Rectal smooth muscle tissue (tissue), 1 donor: ENCODE measurements at regions not wholly inside any gene's neighbourhood (a gene's known extent, or its start where the extent isn't known, plus 50 kb on each side); places are given as distances from the start of the nearest gene placed in this dataset.

ENCODE experiments used
- H3K27ac ChIP-seq: one replicate; pipeline ENCODE4 v1.7.0; 2013; ENCODE audit warnings: low read depth, low read length, inconsistent platforms
- H3K27me3 ChIP-seq: one replicate; pipeline ENCODE4 v1.7.0; 2013; ENCODE audit warnings: low read length; ENCODE audit not compliant: control insufficient read depth, insufficient read depth
- H3K36me3 ChIP-seq: one replicate; pipeline ENCODE4 v1.7.0; 2013; ENCODE audit warnings: low read length; ENCODE audit not compliant: control insufficient read depth, insufficient read depth
- H3K4me1 ChIP-seq: one replicate; pipeline ENCODE4 v1.7.0; 2013; ENCODE audit warnings: low read length; ENCODE audit not compliant: control insufficient read depth, insufficient read depth
- H3K4me3 ChIP-seq: one replicate; pipeline ENCODE4 v1.7.0; 2013; ENCODE audit warnings: low read length
- H3K9ac ChIP-seq: one replicate; pipeline ENCODE4 v1.7.0; 2013; ENCODE audit warnings: low read length

DNA sequence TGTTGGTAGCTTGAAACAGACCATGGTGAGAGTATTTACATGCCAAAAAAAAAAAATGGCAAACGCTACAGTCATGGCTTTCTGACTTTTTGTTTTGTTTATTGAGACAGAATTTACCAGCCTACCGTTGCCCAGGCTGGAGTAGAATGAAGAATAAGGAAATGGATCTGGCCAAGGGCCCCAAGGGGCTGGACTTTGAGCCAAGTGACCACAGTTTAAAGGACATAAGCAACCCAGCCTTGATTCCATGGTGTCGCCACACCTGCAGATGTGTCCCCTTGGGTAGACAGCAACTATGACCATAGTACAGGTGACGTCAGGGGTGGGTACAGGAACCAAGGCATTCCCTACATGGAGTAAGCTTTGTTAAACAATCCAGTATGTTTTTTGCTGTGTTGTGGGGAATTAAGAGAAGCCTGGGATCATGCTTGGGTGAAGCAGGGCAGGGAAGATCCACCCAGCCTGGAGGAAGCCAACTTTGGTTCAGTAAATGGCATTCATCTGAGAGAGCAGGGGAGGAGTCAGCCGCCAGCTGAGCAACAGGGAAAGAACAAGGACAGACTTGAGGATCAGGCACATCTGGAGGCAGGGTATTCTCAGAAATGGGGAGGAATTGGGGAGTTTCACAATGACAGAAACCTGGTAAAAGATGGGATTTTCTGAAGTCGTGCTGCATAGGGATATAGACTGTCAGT is 110.3 kb upstream of the SH3BP4 start:
- H3K9ac ChIP-seq, result no peak overlapping the region
- H3K36me3 ChIP-seq, result no peaks in the 10 kb centered on the region
- H3K4me3 ChIP-seq, result no peak overlapping the region
- peaks cover 5% of the 10 kb centered on the region for H3K4me1 ChIP-seq
- H3K27me3 ChIP-seq, result no peaks in the 10 kb centered on the region
- H3K27ac ChIP-seq, result no peak overlapping the region

DNA sequence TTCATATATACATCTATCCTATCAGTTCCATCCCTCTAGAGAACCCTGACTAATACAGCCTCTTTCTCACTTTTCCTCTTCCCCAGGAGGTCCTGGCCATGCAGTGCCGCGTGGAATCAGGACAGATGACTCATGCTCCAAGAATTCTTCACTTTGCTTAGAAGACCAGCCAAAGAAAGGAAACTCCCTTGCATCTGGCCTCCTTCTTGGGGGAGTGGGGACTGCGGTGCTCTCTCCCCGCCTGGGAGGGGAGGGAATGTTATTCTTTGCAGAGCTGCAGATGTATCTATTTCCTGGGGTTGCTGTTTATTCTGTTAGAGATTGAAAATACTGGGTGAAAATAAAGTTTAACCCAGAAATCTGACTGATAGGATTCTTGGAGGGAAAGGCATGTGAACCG is 111.5 kb upstream of the SH3BP4 start:
- H3K4me3 ChIP-seq, result no peak overlapping the region
- no peak overlapping the region for H3K27ac ChIP-seq
- no peaks in the 10 kb centered on the region for H3K36me3 ChIP-seq
- peaks cover 5% of the 10 kb centered on the region for H3K4me1 ChIP-seq
- H3K27me3 ChIP-seq, result no peaks in the 10 kb centered on the region
- no peak overlapping the region for H3K9ac ChIP-seq

DNA sequence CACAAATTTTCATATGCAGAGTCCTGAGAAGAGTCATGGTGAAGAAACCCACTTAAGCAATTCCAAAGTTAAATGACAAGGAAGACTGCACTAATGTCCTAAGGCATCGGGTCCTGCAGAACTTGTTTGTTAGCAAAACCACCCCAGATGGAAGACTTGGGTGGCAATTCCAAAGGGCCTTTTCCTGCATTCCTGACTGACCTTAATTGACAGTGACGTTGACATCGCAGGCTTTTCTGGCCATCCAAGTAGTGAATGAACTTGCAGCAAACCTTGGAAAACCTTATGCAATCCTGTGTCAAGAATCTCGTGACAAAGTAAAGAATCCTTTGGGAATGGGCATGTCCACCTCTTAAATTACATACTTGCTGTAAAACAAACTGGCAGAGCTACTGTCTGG is 112.5 kb upstream of the SH3BP4 start:
- H3K9ac ChIP-seq, result no peak overlapping the region
- no peaks in the 10 kb centered on the region for H3K27me3 ChIP-seq
- H3K4me3 ChIP-seq, result no peak overlapping the region
- H3K27ac ChIP-seq, result no peak overlapping the region
- no peaks in the 10 kb centered on the region for H3K36me3 ChIP-seq
- peaks cover 5% of the 10 kb centered on the region for H3K4me1 ChIP-seq

DNA sequence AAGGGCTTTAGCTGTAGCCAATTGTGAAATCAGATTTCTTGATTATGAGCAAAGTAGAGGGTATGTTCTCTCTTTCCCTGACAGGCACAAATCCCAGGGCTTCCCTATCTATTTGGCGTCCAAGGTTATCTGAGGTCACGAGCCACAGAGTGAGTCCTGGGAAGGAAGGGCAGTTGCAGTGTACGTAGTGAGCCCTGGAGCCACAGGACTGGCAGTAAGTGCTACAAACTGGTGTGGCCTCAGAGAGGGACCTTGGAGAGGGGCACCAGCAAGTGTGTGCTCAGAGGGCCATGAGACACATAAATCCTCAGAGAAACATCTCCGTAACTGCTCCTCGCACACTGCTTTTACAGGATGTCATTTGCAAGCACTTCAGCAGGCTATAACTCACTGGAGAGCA is 115.5 kb upstream of the SH3BP4 start:
- Histone ChIP-seq H3K9ac (no peak overlapping the region), H3K36me3 (no peaks in the 10 kb centered on the region), H3K4me1 (peaks cover 5% of the 10 kb centered on the region), H3K27me3 (no peaks in the 10 kb centered on the region), H3K4me3 (no peak overlapping the region), H3K27ac (no peak overlapping the region)

DNA sequence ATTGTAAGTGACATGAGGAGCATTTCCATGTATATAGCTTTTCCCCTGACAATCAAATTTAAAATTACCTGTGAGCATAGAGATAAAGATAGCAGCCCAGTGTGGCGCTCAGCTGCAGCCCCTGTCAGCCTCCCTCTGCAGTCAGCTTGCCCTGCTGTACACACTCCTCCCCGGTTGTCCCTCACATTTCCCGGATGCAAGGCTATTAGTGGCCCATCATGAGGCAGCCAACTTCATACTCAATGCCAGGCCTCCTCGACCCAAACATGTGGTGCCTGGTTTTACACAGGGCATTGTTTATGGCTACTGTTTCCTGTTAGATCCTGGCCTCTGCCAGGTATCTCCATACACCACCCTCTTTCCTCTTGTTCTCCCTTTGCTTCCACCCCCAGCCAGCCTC is 116.1 kb upstream of the SH3BP4 start:
- H3K27ac ChIP-seq, result no peak overlapping the region
- H3K9ac ChIP-seq, result no peak overlapping the region
- no peak overlapping the region for H3K4me3 ChIP-seq
- no peaks in the 10 kb centered on the region for H3K27me3 ChIP-seq
- no peaks in the 10 kb centered on the region for H3K36me3 ChIP-seq
- H3K4me1 ChIP-seq, result peaks cover 4% of the 10 kb centered on the region

DNA sequence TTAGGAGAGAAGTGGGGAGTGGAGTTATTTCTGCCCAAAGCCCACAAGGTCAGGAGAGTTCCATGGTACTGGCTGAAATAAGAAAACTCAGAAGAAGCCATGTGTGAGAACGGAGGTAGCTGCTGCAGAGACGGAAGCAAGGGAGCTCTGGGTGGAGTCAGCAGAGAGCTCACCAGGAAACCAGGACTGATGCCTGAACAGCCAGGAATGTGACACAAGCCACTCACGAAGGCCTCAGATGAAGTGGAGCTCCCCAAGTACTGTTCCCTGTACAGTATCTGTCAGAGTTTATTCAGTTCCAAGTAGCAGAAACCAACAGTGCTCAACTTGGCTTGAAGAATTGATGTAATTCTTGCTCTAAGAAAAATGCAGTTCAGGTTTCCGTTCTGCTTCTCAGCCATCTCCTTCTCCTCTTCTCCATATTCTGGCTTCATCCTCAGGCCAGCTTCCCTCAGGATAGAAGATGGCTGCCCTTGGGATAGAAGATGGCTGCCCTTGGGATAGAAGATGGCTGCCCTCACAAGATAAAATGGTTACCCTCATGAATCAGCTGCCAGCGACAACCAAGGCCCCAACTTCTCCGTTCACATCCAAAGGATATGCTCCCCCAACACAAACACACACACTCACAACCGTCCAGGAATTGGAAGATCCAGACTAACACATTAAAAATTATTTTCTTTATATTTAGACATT is 117.4 kb upstream of the SH3BP4 start:
- Histone ChIP-seq H3K4me3 (no peak overlapping the region), H3K27ac (no peak overlapping the region), H3K36me3 (no peaks in the 10 kb centered on the region), H3K27me3 (no peaks in the 10 kb centered on the region), H3K4me1 (no peaks in the 10 kb centered on the region), H3K9ac (no peak overlapping the region)

DNA sequence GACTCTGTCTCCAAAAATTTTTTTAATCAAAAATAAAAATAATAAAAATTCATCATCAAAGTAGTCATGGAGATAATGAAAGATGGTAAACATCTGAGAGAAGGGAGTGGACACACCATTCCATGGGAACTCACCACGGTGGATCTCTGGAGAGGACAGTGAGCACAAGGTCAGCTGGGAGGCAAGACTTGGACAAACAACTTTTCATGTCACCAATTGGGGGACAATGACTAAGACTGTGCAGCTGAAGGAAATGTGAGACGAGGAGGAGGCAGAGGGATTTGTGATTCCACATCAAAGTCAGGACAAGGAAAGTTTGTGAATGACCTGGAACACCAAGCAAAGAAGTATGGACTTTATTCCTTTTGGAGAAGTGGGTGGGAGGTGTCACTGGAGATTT is 121.0 kb upstream of the SH3BP4 start:
- Histone ChIP-seq H3K27me3 (no peaks in the 10 kb centered on the region), H3K4me1 (no peaks in the 10 kb centered on the region), H3K4me3 (no peak overlapping the region), H3K9ac (no peak overlapping the region), H3K27ac (no peak overlapping the region), H3K36me3 (no peaks in the 10 kb centered on the region)

DNA sequence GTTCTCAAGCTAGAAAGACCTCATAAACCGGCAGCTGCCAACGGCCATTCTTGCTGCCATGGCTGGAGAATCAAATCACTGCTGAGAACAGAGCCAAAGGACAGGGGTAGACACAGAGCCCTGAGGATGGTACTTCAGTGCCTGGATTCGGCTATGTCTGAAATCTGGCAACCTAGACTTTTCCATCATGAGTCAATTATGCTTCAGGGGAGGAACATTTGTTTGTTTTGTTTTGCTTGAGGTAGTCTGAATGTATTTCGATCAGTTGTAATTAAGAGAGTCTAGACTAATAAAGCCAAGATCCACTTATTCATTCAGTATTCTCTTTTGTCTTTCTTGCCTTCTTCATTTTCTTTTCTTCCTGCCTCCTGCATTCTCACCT is 122.8 kb upstream of the SH3BP4 start:
- Histone ChIP-seq H3K4me3 (no peak overlapping the region), H3K36me3 (no peaks in the 10 kb centered on the region), H3K4me1 (no peaks in the 10 kb centered on the region), H3K9ac (no peak overlapping the region), H3K27me3 (no peaks in the 10 kb centered on the region), H3K27ac (no peak overlapping the region)

DNA sequence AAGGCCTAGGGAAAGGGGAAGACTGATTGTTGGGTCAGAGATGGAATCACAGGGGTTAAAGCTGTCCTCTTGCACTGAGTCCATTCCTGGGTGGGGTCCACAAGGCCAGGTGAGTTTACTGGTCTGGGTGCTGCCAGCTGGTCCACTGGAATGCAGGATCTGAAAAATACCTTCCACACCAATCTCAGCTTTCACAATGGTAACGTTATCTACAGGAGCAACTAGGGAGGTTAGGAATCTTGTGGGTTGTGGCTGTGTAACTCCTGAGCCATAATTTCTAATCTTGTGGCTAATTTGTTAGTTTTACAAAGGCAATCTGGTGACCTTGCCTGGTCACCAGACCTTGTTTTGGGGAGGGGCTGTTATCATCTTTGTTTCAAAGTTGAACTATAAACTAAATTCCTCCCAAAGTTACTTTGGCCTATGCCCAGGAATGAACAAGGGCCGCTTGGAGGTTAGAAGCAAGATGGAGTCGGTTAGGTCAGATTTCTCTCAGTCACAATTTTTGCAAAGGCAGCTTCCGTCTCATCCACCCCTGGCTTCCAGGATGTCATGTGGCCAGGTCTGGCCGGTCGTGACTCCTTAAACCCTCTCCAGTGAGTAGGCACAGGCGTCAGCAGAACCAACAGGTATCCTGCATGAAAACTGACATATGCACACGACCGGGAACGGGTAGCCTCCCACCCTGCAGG is 123.3 kb upstream of the SH3BP4 start:
- no peaks in the 10 kb centered on the region for H3K4me1 ChIP-seq
- no peaks in the 10 kb centered on the region for H3K36me3 ChIP-seq
- no peak overlapping the region for H3K27ac ChIP-seq
- no peaks in the 10 kb centered on the region for H3K27me3 ChIP-seq
- H3K4me3 ChIP-seq, result no peak overlapping the region
- no peak overlapping the region for H3K9ac ChIP-seq

DNA sequence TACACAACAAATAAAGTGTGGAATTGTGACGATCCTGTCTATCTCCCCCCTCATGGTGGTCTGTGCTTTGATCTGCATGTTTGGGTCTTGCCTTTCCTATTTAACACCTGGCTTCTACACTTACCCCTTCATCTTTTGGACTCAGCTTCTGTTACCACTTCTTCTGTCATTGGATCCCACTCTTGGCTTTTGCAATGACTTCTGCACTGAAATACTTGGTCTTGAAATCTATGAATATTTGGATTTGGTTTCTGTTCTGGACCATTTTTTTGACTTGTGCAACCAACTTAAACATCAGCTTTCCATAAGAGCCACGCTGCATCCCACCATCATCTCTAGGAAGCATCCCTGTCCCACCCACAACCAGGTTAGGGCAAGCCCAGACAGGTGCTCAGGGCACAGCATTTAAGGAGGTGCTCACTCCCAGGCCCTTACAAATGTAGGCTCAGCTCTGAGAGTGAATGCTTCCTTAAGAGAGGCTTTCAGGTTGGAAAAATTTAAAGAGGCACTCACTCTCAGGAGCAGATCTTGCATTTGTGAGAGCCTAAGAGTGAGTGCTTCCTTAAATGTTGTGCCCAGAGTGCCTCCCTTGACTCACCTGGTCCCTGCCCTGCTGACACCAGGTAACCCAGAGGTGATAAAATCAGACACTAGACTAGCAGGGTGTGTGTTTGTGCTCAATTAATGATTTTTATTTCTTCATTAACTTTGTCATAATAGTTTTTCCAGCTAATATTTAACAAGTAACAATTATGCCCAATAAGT is 124.5 kb upstream of the SH3BP4 start:
- Histone ChIP-seq H3K27me3 (no peaks in the 10 kb centered on the region), H3K4me1 (no peaks in the 10 kb centered on the region), H3K9ac (no peak overlapping the region), H3K36me3 (no peaks in the 10 kb centered on the region), H3K27ac (no peak overlapping the region), H3K4me3 (no peak overlapping the region)

DNA sequence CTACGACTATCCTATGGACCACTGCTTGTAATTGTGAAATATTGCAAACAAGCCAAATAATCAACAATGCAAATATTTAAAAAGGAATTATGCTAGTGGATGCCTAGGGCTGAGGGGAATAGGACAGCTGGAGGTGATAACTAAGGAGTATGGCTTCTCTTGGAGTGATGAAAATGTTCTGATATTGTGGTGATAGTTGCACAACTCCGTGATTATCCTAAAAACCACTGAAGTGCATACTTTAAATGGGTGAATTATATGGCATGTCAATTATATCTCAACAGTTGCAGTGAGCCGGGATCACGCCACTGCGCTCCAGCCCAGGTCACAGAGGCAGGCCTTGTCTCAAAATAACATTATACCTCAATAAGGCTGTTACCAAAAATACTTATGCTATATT is 125.1 kb upstream of the SH3BP4 start:
- Histone ChIP-seq H3K9ac (no peak overlapping the region), H3K36me3 (no peaks in the 10 kb centered on the region), H3K4me3 (no peak overlapping the region), H3K4me1 (no peaks in the 10 kb centered on the region), H3K27ac (no peak overlapping the region), H3K27me3 (no peaks in the 10 kb centered on the region)

DNA sequence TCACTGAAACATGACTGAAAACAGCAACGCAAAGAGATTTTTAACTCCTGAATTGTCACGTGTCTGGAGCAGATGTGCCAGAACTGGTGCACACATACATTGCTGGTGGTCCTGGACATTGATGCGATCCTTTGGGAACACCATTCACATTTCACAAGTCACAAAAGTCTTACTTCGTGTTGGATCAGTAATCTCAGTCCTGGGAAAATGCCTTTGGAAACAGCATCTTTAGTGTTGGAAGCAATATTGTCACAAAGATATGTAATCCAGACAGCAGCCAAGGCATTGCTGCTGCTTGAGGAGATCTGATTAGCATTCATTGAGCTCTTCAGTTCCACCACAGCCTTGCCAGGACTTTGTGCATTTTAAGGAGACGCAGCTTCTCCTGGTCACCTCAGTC is 126.2 kb upstream of the SH3BP4 start:
- no peak overlapping the region for H3K9ac ChIP-seq
- H3K4me1 ChIP-seq, result no peaks in the 10 kb centered on the region
- H3K27ac ChIP-seq, result no peak overlapping the region
- H3K4me3 ChIP-seq, result no peak overlapping the region
- no peaks in the 10 kb centered on the region for H3K36me3 ChIP-seq
- no peaks in the 10 kb centered on the region for H3K27me3 ChIP-seq
